HT-29 (cell line): ENCODE measurements at regions not wholly inside any gene's neighbourhood (a gene's known extent, or its start where the extent isn't known, plus 50 kb on each side); places are given as distances from the start of the nearest gene placed in this dataset.
A peak's percentile ranks its signal among the peaks of the same experiment; 100 is the strongest.

ENCODE experiments used
- DNase-seq: peaks from one replicate; pipeline ENCODE4 v3.0.0-alpha.2; 2015; ENCODE audit warnings: low spot score

DNA sequence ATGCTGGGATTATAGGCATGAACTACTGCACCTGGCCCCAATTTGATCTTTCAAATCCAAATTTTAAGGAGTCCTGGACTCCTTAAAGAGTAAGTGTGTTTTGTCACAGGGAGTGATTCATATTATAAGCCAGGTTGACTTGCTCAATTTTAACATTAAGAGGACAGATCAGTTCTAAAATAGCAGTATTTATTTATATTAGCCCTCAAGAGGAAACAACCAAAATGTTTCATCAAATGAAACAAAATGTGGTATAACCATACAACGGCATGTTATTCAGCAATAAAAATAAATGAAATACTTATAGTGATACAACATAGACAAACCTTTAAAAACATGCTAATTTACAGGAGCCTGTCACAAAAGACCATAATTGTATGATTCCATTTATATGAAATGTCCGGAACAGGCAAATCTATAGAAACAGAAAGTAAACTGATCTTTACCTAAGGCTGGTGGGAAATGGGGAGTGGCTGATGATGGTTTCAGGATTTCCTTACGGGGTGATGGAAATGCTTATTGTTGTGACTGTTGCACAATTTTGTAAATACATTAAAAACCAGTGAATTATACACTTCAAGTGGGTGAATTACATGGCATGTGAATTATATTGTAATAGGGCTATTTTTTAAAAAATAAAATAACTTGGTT, 637.4 kb downstream of the MMUT start:
- DNase-seq, result no peak

DNA sequence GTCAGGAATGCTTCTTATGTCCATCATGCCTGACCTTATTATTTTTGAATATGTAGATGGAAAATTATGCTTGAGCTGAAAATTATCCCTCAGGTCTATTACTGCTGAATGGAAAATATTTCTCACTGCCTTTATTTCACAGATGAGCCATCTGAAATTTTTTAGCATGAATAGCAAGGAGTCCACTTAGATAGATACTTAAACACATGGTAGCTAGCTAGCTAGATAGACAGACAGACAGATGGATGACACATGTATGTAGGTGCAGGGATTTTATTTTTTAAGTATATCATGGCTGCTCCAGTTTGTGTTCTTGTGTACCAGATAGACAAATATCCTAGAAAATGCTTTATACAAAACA, 645.0 kb downstream of the MMUT start:
- no peak for DNase-seq

DNA sequence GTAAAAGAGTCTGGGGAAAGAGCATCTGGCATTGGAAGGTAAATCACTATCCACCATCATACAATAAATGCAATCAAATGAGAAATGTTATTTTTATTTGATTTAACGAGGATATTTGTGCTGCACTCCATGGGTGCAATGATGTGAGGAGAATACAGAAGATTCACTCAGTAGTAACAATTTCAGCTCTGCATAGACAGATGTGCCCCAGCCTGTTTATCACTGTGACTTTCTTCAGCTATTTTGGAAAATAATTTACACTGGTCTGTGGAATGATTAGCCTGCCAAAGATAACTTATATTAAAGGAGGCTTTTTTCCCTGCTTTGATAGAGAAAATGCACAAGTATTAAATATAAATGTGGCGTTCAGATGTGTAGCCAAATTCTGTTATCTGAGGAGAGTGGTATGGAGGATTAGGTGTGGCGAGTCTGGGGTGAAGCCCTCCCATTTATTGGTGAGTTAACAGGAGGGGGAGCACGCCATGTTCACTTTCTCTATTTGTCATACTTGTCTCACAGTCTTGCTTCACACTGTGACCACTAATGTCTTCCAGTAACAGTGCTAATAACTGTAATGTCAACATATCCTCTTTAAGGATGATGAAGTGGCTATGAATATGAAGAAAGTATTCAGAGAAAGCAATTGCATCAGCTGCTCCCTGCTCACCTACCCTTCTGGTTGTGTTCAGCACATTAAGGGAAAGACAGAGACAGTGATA, 645.6 kb downstream of the MMUT start:
- DNase-seq, result no peak

DNA sequence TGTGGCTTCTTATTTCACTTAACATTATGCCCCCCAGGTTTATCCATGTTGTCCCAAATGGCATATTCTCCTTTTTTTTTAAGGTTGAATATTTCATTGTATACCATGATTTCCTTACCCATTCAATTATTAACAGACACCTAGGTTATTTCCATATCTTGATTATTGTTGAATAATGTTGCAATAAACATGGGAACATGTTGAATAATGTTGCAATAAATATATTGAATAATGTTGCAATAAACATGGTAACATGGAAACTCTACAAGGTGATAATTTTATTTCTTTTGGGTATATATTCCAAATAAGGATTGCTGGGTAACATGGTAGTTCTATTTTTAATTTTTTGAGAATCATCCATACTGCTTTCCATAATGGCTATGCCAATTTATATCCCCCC, 648.1 kb downstream of the MMUT start:
- DNase-seq, result no peak

DNA sequence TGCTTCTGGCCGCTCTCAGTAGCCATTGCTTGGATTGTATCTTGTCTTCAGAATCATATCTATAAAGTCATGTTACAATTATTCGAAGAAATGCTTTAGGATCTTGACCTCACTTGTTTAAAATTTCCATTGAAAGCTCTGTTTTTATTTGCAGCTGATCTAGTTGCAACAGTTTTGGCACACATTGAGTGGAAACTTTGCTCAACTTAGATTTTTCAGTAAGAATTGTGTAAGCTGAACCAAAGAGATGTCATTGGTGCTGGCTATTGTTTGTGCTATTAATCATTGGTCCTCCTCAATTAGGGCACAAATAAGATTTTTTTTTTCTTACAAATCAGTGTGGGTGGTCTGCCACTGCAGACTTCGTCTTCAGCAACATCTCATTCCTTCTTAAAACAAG, 649.2 kb downstream of the MMUT start:
- no peak for DNase-seq

DNA sequence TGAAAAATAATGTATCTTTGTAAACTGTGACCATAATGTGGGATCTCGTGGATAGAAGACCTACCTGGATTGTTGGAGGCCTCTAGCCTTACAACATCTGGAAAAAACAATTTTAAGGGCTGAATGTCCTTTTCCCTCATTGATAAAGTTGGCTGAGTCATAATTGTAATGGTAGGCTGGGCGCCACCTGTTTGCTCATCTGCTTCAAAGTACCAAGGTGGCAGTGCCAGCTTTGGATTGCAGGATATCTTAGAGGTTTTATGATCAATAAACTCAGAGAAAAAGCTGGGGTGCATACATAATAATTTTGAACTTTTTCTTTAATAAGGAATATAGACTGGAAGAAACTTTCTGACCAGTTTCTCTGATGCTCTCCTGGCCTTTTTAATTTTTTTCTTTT, 653.4 kb downstream of the MMUT start:
- DNase-seq, result no peak

DNA sequence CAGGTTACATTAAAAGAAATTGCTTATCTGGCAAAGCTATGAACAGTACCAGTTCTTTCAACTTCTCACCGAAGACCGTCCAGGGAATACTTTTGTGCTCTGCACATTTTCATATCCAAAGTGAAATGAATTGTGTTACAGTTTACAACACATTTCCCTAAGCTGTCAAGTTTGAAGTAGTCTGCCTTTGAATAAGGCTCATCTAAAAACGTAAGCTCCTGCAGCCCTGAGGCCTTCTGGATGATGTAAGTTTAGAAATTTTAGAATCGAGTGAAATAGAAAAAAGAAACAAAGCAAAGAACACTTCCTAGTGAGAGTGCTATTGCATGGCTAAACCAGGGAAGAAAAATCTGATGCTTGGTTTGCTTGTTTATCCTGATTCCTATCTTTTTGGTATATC, 653.8 kb downstream of the MMUT start:
- no peak for DNase-seq

DNA sequence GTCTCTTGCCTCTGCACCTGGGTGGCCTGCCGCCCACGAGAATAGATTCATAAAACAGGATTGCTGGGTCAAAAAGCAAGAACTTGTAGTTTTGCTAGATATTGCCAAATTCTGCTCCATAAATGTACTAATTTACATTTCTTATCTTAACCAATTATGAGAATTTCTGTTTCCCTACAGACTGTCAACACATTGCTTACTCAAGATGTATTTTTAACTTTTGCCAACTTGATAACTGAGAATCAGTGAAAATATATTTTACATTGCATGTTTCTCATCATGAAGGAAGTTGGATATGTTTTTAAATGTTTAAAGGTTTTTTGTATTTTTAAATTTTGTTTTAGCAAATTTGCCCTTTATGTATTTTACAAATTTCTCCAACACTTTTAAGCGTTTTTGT, 664.8 kb downstream of the MMUT start:
- DNase-seq, result no peak

DNA sequence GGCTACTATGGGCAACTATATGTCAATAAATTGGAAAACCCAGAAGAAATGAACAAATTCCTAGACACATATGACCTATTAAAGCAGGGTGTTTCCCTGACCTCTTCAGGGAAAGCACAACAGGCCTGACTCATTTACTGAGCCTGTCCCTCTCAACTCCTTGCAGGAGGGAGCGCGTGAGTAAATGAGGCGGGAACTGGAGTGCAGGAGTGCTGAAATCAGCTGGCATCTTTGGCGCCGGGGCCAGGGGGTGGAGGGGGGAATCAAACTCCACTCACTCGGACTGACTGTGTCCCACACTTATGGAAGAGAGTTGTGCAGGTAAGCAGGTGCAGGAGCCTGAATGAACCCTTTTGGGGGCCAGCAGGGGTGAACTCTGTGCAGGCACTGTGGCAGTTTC, 671.2 kb upstream of the PTCHD4 start:
- no peak for DNase-seq

DNA sequence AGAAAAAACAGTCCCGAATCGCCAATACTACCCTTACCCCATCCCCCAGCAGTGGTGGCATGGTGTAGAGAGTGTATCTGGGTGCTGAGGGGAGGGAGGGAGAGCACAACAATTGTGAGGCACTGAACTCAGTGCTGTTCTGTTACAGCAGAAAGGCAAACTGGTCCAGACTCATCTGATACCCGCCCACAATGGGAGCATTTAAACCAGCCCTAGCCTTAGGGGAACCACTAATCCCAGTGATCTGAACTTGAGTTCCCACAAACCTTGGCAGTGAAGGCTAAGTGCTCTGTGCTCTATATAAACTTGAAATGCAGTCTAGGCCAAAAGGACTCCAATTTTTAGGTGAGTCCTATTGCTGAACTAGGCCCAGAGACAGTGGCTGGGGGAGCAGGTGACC, 666.4 kb upstream of the PTCHD4 start:
- no peak for DNase-seq

DNA sequence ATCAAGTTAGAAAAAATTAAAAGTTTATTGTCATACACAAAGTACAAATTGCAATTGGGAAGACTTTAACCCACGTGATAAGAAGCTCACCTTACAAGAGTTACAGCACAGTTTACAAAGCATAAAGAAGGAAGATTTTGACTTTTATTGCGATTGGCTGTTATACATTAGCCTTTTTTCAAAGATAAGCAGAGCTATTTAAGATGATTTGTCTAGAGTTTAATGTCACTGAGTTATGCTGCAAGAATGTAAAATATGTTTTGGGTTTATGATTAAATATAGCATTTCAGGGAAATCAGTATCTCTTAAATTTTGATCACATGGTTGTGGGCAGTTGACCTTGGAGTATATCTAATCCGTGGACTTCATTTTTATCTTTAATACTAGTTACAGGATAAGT, 664.2 kb upstream of the PTCHD4 start:
- DNase-seq, result no peak

DNA sequence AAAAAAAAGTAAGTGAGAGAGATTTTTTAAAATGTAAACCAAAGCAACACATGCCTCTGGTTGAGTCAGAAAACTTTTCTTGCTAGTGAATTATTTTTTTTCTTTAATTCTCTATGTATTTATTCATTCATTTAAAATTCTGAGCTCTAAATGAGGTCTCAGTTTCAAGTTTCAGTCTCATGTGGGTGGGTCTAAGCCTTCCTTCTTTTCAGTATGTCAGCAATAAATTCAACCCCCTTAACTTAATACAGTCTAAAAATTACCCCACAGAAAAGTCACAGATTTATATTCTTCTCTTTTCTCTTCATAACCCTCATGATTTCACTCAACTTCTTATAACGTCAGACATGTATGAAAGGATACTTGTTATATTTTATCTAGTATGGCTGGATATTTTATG, 663.3 kb upstream of the PTCHD4 start:
- no peak for DNase-seq

DNA sequence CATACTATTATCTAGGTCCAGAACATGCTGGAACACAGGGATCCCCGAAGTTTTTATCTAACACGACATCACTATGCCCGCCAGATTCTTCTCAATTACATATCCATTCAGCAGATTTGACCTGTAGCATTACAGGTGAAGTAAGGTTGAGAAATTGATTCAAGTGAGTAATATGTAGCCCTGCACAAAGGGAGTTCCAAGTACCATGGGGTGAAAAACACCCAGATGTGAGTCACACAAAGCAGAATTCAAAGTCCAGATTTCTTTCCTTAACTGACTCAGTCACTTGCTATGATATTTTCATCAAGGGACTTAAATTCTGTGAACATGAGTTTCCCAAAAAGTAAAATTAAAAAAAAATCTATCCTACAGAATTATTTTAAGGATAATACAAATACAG, 655.4 kb upstream of the PTCHD4 start:
- DNase-seq, result peak; percentile 51

DNA sequence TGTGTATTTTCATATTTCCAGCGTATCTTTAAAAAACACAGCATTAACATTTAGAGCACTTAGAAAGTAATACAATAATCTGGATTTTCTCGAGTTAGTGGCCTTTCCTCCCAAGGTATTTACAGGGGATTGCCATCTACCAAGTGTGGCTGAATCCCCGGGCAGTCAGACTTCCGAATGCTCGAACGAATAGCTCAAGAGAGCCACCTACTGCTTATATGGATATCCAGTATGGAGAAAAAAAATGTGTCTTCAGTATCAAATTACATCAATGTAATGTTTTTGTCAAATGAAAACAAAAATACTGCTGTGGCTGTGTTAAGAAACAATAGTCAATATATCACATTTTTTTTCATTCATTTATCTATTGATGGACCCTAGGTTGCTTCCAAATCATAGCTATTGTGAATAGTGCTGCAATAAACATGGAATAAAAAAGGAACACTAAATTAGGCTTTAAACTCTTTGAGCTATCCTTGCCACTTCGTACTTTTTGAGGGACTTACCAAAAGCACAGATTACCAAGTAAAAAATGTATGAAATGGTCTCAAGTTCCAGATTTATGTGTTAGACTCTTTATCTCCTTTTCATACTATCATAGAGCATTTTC, 654.5 kb upstream of the PTCHD4 start:
- peak; percentile 65 for DNase-seq

DNA sequence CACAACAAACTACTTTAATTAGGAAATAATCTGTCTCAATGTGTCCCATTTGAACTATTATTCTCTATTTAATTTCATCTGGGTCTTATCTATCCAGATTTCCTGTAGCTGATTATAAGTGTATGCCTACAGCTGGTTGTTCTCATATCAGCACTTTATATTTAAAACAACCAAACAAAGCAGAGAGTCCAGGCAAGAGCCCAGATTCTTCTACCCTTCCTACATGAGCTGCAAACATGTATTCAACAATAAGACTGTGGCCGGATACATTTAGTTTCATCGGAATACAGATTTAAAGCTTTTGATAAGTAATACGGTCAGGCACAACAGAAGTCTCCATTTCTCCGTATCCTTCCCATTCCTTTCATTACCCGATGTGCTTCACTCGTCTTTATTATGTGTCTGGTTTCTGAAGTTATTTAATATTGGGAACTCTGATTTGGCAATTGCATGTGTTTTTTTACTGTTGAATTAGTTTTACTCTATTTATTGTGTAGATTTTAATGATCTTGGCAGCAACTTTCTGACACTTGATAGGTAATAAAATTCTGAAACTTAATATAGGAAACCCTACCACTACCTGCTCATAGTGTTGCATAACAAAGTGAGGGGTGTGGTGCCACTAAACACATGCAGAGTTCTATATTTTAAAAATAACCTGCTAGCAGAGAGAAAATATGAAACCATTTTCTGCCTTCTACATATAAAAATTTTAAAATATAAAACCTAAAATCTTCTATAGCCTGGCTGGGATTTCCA, 653.5 kb upstream of the PTCHD4 start:
- DNase-seq, result no peak

DNA sequence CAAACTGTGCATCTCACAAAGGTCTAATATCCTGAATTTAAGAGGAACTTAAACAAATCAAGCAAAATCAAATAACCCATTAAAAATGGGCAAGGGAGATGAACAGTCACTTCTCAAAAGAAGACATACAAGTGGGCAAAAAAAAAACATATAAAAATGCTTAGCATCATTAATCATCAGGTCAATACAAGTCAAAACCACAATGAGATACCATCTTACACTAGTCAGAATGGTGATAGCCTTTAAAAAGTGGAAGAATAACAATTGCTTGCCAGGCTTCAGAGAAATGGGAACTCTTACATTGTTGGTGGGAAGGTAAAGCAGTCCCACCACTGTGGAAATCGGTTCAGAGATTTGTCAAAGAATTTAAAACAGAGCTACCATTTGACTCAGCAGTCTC, 646.7 kb upstream of the PTCHD4 start:
- DNase-seq, result peak; percentile 6

DNA sequence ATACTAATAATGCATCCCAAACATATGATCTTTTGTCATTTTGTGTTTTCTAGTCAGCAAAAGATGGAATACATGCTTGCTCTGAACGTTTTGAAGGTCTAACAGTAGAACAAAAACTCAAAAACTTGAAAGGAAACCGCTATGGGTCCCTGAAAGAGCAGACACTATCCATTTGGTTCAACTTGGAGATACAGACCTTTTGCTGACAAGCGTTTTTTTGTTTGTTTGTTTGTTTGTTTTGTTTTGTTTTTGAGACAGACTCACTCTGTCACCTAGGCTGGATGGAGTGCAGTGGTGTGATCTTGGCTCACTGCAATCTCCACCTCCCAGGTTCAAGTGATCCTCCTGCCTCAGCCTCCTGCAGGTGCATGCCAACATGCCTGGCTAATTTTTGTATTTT, 644.3 kb upstream of the PTCHD4 start:
- no peak for DNase-seq

DNA sequence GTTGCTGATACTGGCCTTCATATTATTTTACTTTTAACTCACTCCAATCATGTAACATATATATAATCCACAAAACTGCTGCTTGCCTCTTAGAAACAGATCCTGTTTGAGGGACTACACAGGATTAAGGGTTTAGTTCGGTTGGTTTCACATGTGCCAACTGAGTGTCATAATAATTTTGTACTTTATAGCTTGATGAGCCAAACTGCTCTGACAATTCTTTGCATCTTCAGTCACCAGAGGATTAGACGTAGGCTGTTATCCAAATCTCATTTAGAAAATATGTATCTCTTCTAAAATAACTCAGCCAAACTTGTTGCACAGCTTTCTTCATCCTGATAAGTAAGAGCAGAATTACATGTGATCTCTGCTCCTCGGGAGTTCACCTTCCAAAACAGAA, 643.6 kb upstream of the PTCHD4 start:
- DNase-seq, result no peak

DNA sequence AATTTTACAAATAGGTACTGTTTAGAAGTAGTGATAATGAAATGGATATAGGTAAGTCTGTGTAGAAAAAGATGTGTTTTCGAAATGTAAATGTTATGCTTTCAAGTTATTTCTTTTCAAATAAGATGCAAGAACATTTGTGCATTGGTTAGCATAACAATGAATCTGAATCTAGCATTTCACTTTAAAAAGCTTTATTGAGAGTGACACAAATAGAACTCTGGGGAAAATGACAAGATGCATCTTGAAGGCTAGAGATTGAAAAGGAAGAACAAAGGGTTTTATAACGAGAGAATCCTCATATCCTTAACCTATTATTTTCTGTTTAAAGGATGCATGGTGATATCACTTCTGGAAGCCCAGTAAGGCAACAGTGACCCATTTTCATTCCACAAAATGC, 639.9 kb upstream of the PTCHD4 start:
- DNase-seq, result no peak

DNA sequence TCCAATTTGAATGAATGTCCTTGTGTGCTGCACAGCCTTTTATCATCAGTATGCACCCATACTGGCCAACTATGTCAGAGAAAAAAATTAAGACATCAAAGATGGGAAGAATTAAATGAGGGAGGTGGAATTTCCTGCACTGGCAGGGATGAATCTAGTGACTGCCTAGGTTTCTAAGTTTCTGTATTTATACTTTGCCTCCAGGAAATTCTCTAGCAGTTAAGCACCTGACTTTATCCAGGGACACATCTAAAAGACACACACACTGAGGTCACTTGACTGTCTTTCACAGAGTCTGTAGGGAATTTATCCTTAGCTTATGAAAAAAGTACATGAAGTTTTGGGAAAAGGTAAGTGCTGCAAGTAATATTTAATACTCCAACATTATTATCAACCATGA, 636.5 kb upstream of the PTCHD4 start:
- DNase-seq, result no peak

DNA sequence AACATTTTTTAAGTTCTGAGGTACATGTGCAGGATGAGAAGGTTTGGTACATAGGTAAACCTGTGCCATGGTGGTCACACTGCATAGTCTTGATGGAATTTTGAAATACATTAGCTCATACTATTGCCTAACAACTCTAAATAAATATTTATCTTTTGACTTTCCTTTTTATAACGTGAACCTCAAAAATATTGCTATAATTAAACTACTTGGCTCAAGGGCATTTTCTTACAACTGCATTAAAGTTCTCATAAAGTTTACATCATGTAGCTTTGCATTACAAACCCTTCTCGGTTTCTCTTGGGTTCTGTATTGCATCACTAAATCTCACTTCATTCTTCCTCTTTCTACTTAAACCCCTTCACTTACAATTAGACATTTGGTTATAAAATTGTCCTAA, 636.0 kb upstream of the PTCHD4 start:
- DNase-seq, result no peak

DNA sequence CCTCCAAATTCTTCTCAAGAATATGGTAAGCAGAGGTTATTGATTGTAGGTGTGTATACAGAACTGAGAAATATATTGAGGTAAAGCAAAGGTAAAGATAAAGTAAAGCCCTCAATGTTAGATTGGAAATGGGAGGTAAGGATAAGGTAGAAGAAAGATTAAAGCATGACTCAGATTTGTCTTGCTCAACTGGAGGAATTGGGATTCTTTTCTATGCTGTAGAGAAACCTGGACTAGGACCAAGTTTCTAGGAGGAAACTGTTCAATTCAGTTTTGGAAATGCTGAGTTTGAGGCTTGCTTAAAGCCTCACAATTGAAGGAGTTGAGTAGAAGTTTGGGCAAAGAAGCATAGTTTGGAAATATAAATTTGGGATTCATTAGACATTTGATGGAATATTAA, 634.0 kb upstream of the PTCHD4 start:
- no peak for DNase-seq

DNA sequence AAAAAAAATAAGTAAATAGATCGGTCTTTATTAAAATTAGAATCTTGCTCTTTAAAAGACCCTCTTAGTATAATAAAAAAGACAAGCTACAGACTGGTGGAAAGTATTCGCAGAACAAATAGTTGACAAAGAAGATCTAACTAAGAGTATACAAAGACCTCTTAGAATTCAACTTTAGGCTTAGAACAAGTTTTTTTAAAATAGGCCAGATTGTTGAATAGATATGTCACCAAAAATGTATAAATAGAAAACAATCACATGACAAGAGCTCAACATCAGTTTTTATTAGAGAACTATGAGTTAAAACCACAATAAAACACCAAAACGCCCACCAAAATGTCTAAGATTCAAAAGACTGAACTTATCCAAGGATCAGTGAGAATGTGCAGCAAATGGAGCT, 632.7 kb upstream of the PTCHD4 start:
- DNase-seq, result no peak
